ENCODE measurements at regions not wholly inside any gene's neighbourhood (a gene's known extent, or its start where the extent isn't known, plus 50 kb on each side); places are given as distances from the start of the nearest gene placed in this dataset.
"Not testable (repeated sequence)": the region's sequence is repeated elsewhere in the genome, so short reads cannot be mapped to it uniquely, and the experiment has no call there.

GRCh38 chr17:6276711-6277110, 158.2 kb downstream of the AIPL1 start:
- no peak for DNase-seq
- intact Hi-C loops (cut with DNase I) = no loop called here

DNA sequence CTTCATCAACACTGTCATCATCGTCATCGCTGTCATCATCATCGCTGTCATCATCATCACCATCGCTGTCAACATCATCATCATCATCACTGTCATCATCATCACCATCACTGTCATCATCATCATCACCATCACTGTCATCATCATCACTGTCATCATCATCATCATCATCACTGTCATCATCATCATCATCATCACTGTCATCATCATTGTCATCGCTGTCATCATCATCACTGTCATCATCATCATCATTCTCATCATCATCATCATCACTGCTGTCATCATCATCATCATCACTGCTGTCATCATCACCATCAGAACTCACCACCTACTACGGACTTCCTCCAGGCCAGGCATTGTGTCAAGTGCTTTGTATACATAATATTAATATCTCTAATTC, 160.6 kb downstream of the AIPL1 start:
- intact Hi-C loops (cut with DNase I) = no loop called here
- DNase-seq = no peak

DNA sequence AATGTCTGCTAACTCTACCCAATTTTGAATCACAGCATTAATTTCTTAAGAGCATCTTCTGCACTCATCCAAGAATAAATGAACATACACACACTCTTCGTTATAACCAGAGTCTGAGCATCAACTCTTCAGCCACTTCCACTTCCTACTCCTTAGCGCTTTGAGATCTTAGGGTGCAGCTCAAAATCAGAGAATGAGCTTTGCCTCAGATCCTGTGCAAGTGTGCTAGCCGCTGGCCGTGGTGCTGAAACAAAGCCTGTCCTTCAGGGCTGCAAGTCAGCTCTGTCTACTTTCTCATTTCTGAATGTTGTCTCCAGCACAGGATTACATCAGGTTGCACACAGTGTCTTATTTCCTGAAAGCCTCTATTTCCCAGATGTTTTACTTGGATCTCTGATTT, 165.4 kb downstream of the AIPL1 start:
- DNase-seq = peak in 13 of 42 donors; percentile 3 to 45 (median 18)

GRCh38 chr17:6261466-6261865, 173.5 kb downstream of the AIPL1 start:
- no peak for DNase-seq
- intact Hi-C loops (cut with DNase I) = no loop called here

More for the DNA sequence above, 165.4 kb downstream of the AIPL1 start:
- intact Hi-C loops (cut with DNase I) = no loop called here

- intact Hi-C loops (cut with DNase I) = no loop called here
- DNase-seq = no peak
These were observed 175.0 kb downstream of the AIPL1 start for GRCh38 chr17:6259899-6260298.

- no peak for DNase-seq
These were observed 177.6 kb downstream of the AIPL1 start for GRCh38 chr17:6257336-6257735.

GRCh38 chr17:6255322-6255721, 179.6 kb downstream of the AIPL1 start:
- intact Hi-C loops (cut with DNase I) = no loop called here
- DNase-seq = no peak

More at GRCh38 chr17:6257336-6257735, 177.6 kb downstream of the AIPL1 start:
- intact Hi-C loops (cut with DNase I) = no loop called here

DNA sequence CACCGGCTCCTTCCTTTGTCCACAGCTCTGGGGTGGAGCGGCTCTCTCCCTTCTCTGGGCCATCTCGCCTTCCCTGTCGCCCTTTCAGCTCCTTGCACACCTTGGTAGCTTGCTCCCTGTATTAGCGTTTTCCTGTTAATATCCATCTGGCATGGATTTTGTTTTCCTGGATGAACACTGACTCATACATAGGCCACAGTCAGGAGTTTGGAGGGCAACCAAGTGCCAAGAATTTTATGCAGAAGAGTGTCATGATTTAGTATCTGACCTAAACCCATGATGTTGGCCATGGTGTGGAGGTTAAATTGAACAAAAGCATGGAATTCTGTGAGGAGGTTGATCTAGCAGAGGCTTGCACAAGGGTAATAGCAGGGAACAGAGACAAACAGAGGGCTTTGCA, 180.9 kb downstream of the AIPL1 start:
- no peak for DNase-seq
- intact Hi-C loops (cut with DNase I) = no loop called here

- DNase-seq; intact Hi-C loops (cut with DNase I): not testable (repeated sequence)
These were observed 181.5 kb downstream of the WSCD1 start for GRCh38 chr17:6251640-6252039.

- intact Hi-C loops (cut with DNase I) = no loop called here
These were observed 179.6 kb downstream of the WSCD1 start for GRCh38 chr17:6249732-6250131.

DNA sequence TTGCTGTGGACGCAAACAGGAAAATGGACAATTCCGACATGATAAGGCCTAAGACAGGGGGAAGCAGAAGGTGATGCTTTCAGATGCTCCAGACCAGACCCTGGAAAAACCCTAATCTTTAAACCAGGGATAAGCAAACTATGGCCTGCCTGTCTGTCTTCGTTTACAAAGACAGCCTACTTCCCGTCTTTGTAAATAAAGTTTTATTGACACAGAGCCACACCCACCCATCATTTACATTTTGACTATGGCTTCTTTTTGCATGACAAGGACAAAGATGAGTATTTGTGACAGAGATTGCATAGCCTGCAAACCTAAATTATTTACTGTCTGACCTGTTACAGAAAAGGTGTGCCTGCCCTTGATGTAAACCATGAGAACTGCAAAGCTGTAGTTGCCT, 177.9 kb downstream of the WSCD1 start:
- intact Hi-C loops (cut with DNase I) = no loop called here
- DNase-seq = no peak

More at GRCh38 chr17:6249732-6250131, 179.6 kb downstream of the WSCD1 start:
- DNase-seq = no peak

DNA sequence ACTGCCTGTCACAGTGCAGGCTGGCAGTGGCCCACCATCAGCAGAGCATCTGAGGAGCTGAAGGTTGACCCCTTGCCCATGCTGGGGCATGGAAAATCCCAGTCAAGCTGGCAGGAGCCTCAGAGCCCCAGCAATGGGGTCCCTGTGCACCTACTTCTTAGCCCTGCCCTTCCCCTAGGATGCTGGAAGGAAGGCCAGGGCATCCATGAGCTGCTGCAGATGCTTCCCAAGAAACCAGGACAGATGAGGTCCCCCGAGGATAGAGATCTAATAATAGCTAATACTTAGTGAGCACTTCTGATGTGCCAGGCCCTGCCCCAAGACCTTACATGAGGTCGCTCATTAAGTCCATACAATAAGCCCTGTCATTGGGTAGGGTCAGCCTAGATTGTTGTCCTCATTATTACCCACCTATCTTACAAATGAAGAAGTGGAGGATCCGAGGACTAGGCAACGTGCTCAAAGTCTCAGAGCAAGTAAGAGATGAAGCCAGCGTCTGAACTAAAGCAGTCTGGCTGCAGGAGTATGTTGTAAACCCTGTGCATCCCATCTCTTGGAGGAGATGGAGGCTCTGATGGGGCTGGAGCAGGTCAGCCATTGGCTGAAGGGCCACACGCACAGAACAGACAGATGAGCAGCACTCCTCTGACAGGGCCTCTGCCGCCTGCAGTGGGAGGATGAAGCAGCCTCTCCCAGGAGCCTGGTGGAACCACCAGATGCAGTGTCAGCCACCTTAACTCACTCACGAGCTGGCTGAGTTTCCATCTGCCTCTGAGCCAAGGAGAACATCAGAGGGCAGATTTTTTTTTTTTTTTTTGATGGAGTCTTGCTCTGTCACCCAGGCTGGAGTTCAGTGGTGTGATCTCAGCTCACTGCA, 175.4 kb downstream of the WSCD1 start:
- intact Hi-C loops (cut with DNase I) = no loop called here
- DNase-seq = peak in 1 of 42 donors; percentile 36

DNA sequence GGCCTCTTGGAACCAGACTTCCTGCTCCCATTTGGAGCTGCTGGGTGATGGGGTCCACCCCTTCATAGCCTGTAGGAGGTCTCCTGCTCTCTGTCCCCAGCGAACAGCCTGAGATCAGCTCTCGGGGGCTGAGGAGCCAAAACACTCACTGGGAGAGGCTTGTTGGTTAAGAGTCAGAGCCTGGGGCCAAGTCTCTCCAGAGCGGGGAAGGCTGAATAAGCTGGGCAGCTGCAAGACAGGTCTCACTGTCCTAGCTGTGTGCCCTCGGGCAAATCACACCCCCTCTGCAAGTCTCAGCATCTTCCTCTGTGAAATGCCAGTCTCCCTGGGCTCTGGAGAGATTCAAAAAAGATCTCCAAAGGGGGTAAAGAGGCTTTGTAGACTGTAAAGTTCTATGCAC, 174.6 kb downstream of the WSCD1 start:
- peak in 1 of 42 donors; percentile 5 for DNase-seq
- intact Hi-C loops (cut with DNase I) = no loop called here

DNA sequence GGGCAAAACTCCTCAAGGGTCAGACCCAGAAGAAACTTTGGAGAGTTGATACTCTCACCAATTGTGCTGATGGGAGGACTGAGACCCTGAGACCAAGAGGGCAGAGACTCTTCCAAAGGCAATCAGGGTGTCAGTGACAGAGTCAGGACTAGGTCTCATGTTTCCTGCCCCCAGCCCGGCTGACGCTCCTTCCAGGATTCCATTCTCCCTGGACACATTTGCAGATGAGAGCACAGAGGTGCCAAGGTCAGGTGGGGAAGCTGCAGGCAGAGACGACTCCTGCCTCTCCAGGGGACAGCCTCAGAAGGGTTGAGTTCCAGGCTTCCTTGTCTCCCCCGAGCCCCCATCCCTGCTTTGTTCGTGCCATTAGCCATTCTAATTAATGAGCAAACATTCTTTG, 174.1 kb downstream of the WSCD1 start:
- peak in 1 of 42 donors; percentile 7 for DNase-seq
- intact Hi-C loops (cut with DNase I) = no loop called here

GRCh38 chr17:6243186-6243585, 173.0 kb downstream of the WSCD1 start:
- intact Hi-C loops (cut with DNase I) = no loop called here
- DNase-seq = peak in 2 of 42 donors; percentile 28 to 30

- DNase-seq = peak in 26 of 42 donors; percentile 8 to 56 (median 26)
- intact Hi-C loops (cut with DNase I) = no loop called here
These were observed 171.8 kb downstream of the WSCD1 start for GRCh38 chr17:6241996-6242395.

DNA sequence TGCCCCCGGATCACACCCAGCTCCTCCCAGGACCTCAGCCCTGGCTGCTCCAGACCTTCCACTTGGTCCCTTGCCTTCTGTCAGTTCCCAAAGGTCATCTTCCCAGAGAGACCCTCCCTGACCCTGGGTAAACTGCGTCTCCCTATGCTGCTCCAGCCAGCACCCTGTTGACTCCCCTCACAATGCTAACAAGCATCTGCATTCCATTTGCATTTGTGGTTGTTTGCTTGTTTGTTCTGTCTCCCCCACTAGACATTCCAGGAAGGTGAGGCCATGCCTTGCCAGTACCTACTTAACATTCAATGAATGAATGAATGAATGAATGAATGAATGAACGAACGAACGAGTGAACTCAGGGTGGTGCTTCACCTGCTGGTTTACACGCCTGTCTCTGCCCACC, 171.2 kb downstream of the WSCD1 start:
- intact Hi-C loops (cut with DNase I) = no loop called here
- no peak for DNase-seq

- intact Hi-C loops (cut with DNase I) = no loop called here
- DNase-seq = peak in 1 of 42 donors; percentile 24
These were observed 170.4 kb downstream of the WSCD1 start for GRCh38 chr17:6240601-6241000.

GRCh38 chr17:6240001-6240400, 169.8 kb downstream of the WSCD1 start:
- intact Hi-C loops (cut with DNase I) = no loop called here
- DNase-seq = peak in 1 of 42 donors; percentile 18

- DNase-seq = peak in 3 of 42 donors; percentile 4 to 25 (median 9)
- intact Hi-C loops (cut with DNase I) = no loop called here
These were observed 169.1 kb downstream of the WSCD1 start for GRCh38 chr17:6239241-6239798.

DNA sequence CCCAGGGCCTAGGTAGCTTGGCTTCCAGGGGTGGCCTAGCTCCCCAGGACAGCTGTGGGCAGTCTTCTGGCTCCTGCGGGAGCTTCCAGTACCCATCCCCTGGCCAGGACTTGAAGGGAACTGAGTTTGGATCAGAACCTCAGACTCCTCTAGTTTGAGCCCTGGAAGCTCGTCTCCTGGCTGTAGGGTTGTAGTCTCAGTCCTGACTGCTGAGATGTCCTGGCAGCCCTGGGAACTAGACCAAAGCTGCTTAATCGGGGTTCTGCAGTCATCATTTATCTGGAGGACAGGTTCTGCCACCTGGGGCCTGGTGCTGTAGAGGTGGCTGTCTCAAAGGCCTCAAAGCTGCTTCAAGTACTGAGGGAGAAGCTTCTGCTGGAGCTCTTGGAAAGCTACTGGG, 163.7 kb downstream of the WSCD1 start:
- DNase-seq = peak in 2 of 42 donors; percentile 9 to 21
- intact Hi-C loops (cut with DNase I) = no loop called here
